Lower leg skin (tissue), 3 donors: ENCODE measurements at regions not wholly inside any gene's neighbourhood (a gene's known extent, or its start where the extent isn't known, plus 50 kb on each side); places are given as distances from the start of the nearest gene placed in this dataset.

Experiments
- POLR2A ChIP-seq, 2 donors: fragments of 450-650 bp; IDR thresholded peaks; one replicate each; pipeline ENCODE4 v1.6.1; 2016 to 2017; ENCODE audit warnings: antibody characterized with exemption in 2 of 2, mild to moderate bottlenecking in 1 of 2, moderate library complexity in 1 of 2
- TF ChIP-seq, protein P1 (sequence below), 3 donors: fragments of 450-650 bp; IDR thresholded peaks; one replicate each; pipeline ENCODE4 v1.5.1; 2016; ENCODE audit warnings: antibody characterized with exemption in 3 of 3, mild to moderate bottlenecking in 3 of 3, moderate library complexity in 2 of 3

DNA sequence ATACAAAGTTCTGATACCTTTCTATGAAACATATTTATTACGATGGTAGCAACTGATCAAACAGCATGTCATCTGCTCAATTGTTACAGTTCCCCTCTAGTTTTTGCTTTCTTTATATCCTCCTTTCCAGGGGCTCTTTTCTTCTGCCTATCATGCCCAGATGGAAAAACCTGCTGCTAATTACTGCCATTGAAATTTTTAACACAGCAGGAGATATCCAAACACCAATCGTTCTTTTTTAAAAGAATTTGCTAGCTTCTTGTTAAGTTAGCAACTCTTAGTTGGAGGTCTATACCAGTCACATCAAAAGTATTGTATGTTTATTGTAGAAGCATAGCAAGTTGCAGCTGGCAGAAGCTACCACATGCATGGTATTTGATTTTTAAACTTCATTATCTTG is 768.5 kb downstream of the NXPH1 start:
- TF ChIP-seq, protein P1, sequence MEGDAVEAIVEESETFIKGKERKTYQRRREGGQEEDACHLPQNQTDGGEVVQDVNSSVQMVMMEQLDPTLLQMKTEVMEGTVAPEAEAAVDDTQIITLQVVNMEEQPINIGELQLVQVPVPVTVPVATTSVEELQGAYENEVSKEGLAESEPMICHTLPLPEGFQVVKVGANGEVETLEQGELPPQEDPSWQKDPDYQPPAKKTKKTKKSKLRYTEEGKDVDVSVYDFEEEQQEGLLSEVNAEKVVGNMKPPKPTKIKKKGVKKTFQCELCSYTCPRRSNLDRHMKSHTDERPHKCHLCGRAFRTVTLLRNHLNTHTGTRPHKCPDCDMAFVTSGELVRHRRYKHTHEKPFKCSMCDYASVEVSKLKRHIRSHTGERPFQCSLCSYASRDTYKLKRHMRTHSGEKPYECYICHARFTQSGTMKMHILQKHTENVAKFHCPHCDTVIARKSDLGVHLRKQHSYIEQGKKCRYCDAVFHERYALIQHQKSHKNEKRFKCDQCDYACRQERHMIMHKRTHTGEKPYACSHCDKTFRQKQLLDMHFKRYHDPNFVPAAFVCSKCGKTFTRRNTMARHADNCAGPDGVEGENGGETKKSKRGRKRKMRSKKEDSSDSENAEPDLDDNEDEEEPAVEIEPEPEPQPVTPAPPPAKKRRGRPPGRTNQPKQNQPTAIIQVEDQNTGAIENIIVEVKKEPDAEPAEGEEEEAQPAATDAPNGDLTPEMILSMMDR (IDR thresholded peaks at IDR 0.05) = no peak
- no peak for TF ChIP-seq POLR2A (IDR thresholded peaks at IDR 0.05)
